NCI-H1105 treated with DMSO at 0.1 percent for 48 hours (cell line): ENCODE measurements at regions not wholly inside any gene's neighbourhood (a gene's known extent, or its start where the extent isn't known, plus 50 kb on each side); places are given as distances from the start of the nearest gene placed in this dataset.
A peak's percentile ranks its signal among the peaks of the same experiment; 100 is the strongest.
"Not testable (repeated sequence)": the region's sequence is repeated elsewhere in the genome, so short reads cannot be mapped to it uniquely, and the experiment has no call there.

Source experiments
- DNase-seq: peaks from one replicate; lab custom pipeline; 2025; lab: John Stamatoyannopoulos, UW

- no peak for DNase-seq
These were observed 269.7 kb upstream of the PCDH7 start for GRCh38 chr4:30450474-30450873.

- DNase-seq = no peak
These were observed 265.7 kb upstream of the PCDH7 start for GRCh38 chr4:30454504-30454903.

- no peak for DNase-seq
These were observed 263.5 kb upstream of the PCDH7 start for GRCh38 chr4:30456716-30457115.

DNA sequence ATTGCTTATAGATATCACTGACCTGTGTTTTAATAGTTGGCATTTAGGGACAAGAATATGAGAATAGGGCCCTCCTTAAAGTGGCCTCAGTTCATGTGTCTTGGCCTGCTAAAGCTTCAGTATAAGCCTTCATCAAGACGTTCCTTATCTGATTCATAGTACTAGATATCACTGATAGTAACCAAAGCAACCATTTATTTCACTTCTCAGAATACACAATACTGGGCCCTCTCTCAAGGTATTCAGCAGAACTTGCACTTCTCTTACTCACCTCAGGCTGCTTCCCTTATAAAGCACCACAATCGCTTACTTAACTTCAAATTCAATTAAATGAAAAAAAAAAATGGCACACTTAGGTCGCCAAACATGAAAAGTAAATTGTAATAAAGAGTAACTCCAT, 259.4 kb upstream of the PCDH7 start:
- DNase-seq = no peak

GRCh38 chr4:30461218-30461617, 259.0 kb upstream of the PCDH7 start:
- DNase-seq = no peak

DNA sequence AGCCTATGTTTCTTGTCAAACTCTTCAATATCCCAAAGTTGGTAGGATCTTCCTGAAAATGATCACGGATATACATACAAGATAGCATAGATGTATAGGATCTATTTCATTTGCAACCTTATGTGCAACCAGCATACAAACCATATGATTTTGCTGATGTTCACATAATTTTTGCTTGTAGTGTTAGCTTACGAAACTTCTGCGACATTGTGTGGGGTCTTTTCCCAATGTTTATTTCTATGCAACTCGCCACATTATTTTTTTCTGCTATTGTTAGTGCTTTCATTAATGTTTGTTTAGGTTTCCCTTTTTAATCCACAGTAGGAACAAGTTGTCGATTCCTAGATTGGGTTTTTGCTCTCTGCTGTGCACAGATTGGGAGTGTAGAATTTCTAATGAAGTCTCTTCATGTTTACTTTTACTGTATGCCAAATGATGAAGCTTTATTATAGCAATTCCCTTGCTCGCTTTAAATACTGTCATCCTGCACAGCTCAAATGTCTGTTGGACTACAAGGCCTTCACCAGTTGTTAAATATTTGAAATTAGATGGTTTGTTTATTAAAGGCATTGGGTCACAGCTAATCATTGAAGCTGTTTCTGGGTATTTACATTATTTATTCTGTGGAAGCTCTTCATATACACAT, 257.6 kb upstream of the PCDH7 start:
- no peak for DNase-seq

- no peak for DNase-seq
These were observed 248.3 kb upstream of the PCDH7 start for GRCh38 chr4:30471861-30472260.

DNA sequence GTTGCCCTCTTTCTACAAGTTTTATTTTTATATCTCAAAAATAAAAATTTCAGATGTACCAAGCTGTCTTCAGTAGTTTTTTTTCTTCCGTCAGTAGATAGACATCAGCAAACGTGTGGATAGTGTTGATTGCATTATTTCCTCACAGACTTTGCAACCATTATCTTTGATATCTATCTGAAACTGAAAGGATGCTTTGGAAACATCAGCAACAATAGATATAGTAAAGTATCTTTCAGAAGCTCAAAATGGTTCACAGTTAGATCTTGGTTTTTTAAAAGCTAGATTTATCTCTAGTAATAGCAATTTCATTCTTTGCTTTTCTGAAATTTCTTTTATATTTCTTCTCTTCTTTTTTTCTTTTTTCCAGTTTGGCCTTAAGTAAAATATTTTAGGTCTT, 246.9 kb upstream of the PCDH7 start:
- no peak for DNase-seq

- no peak for DNase-seq
These were observed 224.9 kb upstream of the PCDH7 start for GRCh38 chr4:30495251-30495650.

DNA sequence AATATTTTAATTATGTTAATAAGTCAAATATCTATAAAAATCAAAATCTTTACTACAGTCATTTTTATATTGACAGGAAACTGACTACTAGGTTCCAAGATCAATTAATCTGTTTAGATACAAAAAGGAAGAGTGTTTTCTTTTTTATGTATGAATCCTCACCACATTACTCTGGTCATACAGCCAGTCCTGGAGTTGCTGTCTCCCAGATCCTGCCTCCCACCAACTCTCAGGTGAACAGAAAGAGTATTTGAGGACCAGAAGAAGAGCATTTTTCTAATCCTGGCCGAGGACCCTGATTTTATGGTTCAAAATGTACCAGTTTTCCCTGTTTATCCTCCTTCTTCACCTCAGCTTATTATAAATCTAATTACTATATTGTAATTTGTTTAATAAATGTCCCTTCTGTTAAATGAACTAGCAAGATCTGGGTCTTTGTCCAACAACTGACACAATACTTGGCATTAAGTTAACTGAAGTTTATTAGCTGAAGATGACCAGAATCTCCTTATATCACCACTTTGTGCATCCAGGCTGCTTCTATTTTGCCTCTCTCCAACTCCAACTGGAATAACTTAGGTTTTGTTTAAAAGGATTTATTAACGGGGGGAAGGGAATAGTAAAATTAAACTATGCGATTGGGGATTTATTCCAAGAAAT, 224.4 kb upstream of the PCDH7 start:
- no peak for DNase-seq

GRCh38 chr4:30511751-30512150, 208.4 kb upstream of the PCDH7 start:
- no peak for DNase-seq

DNA sequence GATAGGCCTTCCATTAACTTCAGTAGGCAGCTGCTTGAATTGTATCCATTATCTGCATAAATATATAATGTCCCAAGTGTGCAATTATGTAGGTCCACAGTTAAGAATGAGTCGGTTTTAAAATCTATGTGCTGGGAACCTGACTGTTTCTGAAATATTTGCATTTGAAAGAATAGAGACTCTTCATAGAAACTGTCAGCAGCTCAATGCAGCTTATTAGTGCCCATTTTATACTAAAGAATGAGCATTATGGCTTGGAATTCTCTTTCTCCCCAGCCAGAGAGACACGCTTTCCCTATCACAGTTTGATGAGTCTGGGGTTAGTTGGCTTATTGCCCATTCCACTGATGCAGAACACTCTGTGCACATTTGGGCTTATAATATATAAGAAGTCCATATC, 202.0 kb upstream of the PCDH7 start:
- DNase-seq = peak; percentile 16

GRCh38 chr4:30525662-30526315, 194.4 kb upstream of the PCDH7 start:
- DNase-seq = no peak

DNA sequence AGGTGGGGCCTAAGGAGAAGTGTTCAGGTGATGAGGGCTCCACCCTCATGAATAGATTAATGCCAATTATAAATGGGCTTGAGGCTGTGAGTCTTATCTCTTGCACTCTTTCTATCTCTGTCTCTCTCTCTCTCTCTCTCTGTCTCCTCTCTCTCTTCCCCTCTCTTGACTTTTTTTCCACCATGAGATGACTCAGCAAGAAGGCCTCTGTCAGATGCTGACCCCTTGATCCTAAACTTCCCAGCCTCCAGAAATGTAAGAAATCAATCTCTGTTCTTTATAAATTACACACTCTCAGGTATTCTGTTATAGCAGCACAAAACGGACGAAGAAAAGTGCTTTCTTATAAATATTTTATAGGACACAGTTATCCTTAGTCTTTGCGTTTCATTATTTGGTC, 184.9 kb upstream of the PCDH7 start:
- DNase-seq = no peak

DNA sequence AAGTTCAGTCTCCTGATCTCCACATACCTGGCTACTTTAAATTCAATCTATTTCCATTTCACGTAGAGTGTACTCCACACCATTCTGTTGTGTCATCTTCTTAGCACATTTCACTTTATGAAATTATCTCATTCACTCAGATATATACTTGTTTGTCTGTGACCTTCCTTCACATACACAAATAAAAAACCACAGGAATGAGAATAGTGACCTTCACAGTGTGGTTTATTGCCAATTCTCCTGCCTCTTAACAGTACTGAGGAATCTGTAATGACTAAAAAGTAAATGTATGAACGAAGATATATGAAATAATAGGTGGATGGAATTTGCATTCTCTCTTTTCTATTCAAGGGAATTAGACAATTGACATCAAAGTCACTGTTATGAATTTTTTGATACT, 183.9 kb upstream of the PCDH7 start:
- no peak for DNase-seq

- no peak for DNase-seq
These were observed 182.7 kb upstream of the PCDH7 start for GRCh38 chr4:30537456-30537855.

DNA sequence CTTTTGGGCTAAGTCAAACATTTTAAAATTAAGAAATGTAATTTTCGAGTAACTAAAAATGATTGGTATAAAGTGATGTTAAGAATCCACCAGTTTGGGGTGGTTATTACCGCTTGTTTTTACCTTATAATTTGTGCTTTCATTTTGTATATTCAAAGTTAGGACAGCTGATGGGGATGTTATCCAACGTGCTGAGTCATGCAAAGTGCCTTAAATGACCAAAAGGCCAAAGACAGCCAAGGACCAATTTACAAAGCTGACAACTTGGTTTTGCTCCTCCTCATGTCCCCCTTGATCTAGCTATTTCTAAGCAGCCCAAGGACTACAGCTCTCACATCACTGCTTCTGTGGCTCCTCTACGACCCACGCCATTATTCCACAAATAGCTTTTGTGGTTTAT, 181.4 kb upstream of the PCDH7 start:
- no peak for DNase-seq

DNA sequence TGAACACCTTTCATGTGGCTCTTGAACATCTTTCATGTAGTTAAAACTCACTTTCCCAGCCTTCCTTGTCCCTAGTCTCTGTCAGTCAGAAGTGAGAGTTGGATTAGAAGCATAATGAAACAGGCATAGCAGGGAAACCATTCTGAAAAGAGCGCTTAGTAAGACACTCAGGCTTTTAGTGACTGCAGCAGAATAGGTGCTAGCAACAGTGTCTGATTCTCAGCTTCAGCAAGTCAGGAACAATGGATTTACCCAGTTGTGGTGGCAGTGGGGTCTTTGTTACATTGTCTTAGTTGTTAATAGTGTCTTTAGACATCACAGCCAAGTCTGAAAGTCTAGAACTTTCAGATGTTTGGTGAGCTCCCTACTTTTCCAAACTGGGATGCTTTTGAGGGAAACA, 177.1 kb upstream of the PCDH7 start:
- no peak for DNase-seq

- no peak for DNase-seq
These were observed 167.0 kb upstream of the PCDH7 start for GRCh38 chr4:30553151-30553550.

DNA sequence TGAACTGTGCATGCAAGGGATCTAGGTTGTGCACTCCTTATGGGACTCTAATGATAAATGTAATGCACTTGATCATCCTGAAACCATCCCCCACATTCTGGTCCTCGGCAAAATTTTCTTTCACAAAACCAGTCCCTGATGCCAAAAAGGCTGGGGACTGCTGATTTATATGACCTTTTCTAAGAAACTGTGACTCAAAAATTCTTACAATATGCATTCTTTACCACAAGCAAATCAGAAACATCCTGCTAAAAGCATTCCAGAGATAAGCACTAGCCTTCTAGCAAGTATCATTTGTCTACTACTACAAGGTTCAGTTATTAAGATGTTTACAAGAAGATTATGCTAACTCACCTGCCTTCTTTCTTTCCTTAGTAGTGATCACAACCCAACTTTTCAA, 166.5 kb upstream of the PCDH7 start:
- DNase-seq = no peak

- DNase-seq = no peak
These were observed 164.4 kb upstream of the PCDH7 start for GRCh38 chr4:30555775-30556174.

GRCh38 chr4:30559481-30559880, 160.7 kb upstream of the PCDH7 start:
- no peak for DNase-seq

DNA sequence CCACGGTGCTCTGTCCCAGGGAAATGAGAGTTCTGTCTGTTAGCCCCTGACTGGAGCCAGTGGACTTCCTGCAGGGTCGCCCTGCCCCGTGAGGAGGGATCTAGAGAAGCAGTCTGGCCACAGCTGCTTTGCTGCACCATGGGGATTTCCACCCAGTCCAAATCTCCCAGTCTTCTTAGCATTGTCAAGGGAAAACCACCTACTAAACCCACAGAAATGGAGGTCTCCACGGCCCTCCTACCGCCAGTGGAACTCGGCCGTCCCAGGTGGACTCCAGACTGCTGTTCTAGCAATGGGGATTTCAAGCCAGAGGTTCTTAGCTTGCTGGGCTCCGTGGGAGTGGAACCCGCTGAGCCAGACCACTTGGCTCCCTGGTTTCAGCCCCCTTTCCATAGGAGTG, 133.3 kb upstream of the PCDH7 start:
- no peak for DNase-seq

GRCh38 chr4:30589669-30590068, 130.5 kb upstream of the PCDH7 start:
- not testable (repeated sequence) for DNase-seq
